CD4-positive, CD25-positive, alpha-beta regulatory T cell (primary cell): ENCODE measurements at regions not wholly inside any gene's neighbourhood (a gene's known extent, or its start where the extent isn't known, plus 50 kb on each side); places are given as distances from the start of the nearest gene placed in this dataset.
"Not testable (repeated sequence)": the region's sequence is repeated elsewhere in the genome, so short reads cannot be mapped to it uniquely, and the experiment has no call there.

ENCODE experiments used
- ATAC-seq, 2 donors: fragments of 150-1000 bp; cut with Tn5 transposase; one replicate each; pipeline ENCODE4 v1.10.0; 2021; ENCODE audit warnings: low read depth in 2 of 2, moderate number of reproducible peaks in 2 of 2, moderate library complexity in 1 of 2
- DNase-seq, 3 donors: peaks; one replicate each; pipeline versions ENCODE4 v3.0.0 to v3.0.0-alpha.2; 2012 to 2022; ENCODE audit warnings: mixed read lengths in 1 of 3
- H3K27ac ChIP-seq: one replicate; pipeline ENCODE4 v1.7.0; 2013; ENCODE audit warnings: mild to moderate bottlenecking, low read length; ENCODE audit not compliant: insufficient read depth, poor library complexity, severe bottlenecking
- H3K27me3 ChIP-seq: one replicate; pipeline ENCODE4 v1.7.0; 2013; ENCODE audit warnings: low read length; ENCODE audit not compliant: control insufficient read depth, insufficient read depth
- H3K36me3 ChIP-seq: one replicate; pipeline ENCODE4 v1.7.0; 2013; ENCODE audit warnings: mild to moderate bottlenecking, low read length, moderate library complexity; ENCODE audit not compliant: control insufficient read depth, insufficient read depth
- H3K4me1 ChIP-seq: 2 replicates; pipeline ENCODE4 v1.7.0; 2013; ENCODE audit warnings: mild to moderate bottlenecking, low read length; ENCODE audit not compliant: insufficient read depth, control insufficient read depth, poor library complexity, severe bottlenecking
- H3K4me3 ChIP-seq: one replicate; pipeline ENCODE4 v1.7.0; 2013; ENCODE audit warnings: low read depth, mild to moderate bottlenecking, low read length, moderate library complexity
- H3K9me3 ChIP-seq, 2 experiments: 1 replicate in 1 of 2; 2 replicates in 1 of 2; pipeline ENCODE4 v1.7.0; 2013; ENCODE audit warnings: low read length in 2 of 2, mild to moderate bottlenecking in 1 of 2, moderate library complexity in 1 of 2; ENCODE audit not compliant: control insufficient read depth in 2 of 2
- H3K27ac Mint-ChIP-seq, 3 donors: one replicate each; pipeline ENCODE4 v1.8.0; 2020 to 2022; ENCODE audit warnings: mild to moderate bottlenecking in 3 of 3, mixed read lengths in 3 of 3, moderate library complexity in 2 of 3
- H3K27me3 Mint-ChIP-seq: one replicate; pipeline ENCODE4 v1.8.0; 2022; ENCODE audit warnings: mild to moderate bottlenecking, mixed read lengths
- H3K36me3 Mint-ChIP-seq: one replicate; pipeline ENCODE4 v1.8.0; 2020; ENCODE audit warnings: mixed read lengths
- H3K4me1 Mint-ChIP-seq, 4 donors: one replicate each; pipeline ENCODE4 v1.8.0; 2020 to 2022; ENCODE audit warnings: mixed read lengths in 4 of 4, mild to moderate bottlenecking in 1 of 4
- H3K4me3 Mint-ChIP-seq, 4 donors: one replicate each; pipeline ENCODE4 v1.8.0; 2020 to 2022; ENCODE audit warnings: mild to moderate bottlenecking in 4 of 4, mixed read lengths in 4 of 4, moderate library complexity in 3 of 4
- H3K9me3 Mint-ChIP-seq, 7 donors: one replicate each; pipeline ENCODE4 v1.8.0; 2020 to 2022; ENCODE audit warnings: mixed read lengths in 7 of 7, mild to moderate bottlenecking in 3 of 7, moderate library complexity in 2 of 7

GRCh38 chrY:18461211-18461911, 85.2 kb upstream of the HSFY1 start:
- not testable (repeated sequence) for ATAC-seq, H3K9me3 Mint-ChIP-seq, H3K27me3 ChIP-seq, H3K4me1 ChIP-seq, H3K9me3 ChIP-seq, H3K27me3 Mint-ChIP-seq, H3K4me3 ChIP-seq, H3K36me3 Mint-ChIP-seq, H3K27ac ChIP-seq, H3K4me3 Mint-ChIP-seq, DNase-seq, H3K27ac Mint-ChIP-seq, H3K36me3 ChIP-seq, H3K4me1 Mint-ChIP-seq

GRCh38 chrY:18464812-18465211, 81.7 kb upstream of the HSFY1 start:
- not testable (repeated sequence) for H3K4me1 Mint-ChIP-seq, H3K27ac ChIP-seq, ATAC-seq, DNase-seq, H3K4me3 Mint-ChIP-seq, H3K9me3 ChIP-seq, H3K27me3 Mint-ChIP-seq, H3K27ac Mint-ChIP-seq, H3K36me3 Mint-ChIP-seq, H3K27me3 ChIP-seq, H3K4me1 ChIP-seq, H3K9me3 Mint-ChIP-seq, H3K36me3 ChIP-seq, H3K4me3 ChIP-seq

DNA sequence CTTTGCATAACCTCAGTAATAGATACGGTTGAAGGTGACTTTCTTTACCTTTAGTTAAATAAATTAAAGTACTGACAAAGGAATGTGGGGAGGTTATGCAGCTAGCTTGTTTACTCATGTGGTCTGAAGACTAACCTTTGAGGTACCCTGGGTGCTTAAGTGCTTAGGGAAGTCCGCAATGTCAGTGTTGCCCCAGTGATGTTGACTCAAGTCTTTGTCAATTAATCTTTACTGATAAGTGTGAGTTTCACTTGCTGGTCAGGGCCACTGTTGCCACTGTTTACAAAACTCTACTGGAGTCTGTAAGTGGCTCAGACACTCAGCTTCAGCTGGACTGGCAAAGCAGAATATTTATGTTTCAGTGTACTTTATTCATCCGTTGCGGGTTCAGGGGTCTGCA, 79.9 kb upstream of the HSFY1 start:
- H3K27me3 Mint-ChIP-seq, H3K9me3 ChIP-seq, DNase-seq, H3K27ac Mint-ChIP-seq, H3K27ac ChIP-seq, ATAC-seq, H3K4me3 ChIP-seq, H3K9me3 Mint-ChIP-seq, H3K4me1 Mint-ChIP-seq, H3K4me1 ChIP-seq, H3K36me3 ChIP-seq, H3K27me3 ChIP-seq, H3K36me3 Mint-ChIP-seq, H3K4me3 Mint-ChIP-seq: not testable (repeated sequence)

GRCh38 chrY:18483354-18483753, 63.2 kb upstream of the HSFY1 start:
- not testable (repeated sequence) for H3K36me3 Mint-ChIP-seq, H3K4me3 ChIP-seq, ATAC-seq, H3K9me3 ChIP-seq, H3K27me3 Mint-ChIP-seq, H3K4me3 Mint-ChIP-seq, H3K4me1 ChIP-seq, DNase-seq, H3K27ac Mint-ChIP-seq, H3K27ac ChIP-seq, H3K36me3 ChIP-seq, H3K9me3 Mint-ChIP-seq, H3K4me1 Mint-ChIP-seq, H3K27me3 ChIP-seq
